ENCODE measurements at regions not wholly inside any gene's neighbourhood (a gene's known extent, or its start where the extent isn't known, plus 50 kb on each side); places are given as distances from the start of the nearest gene placed in this dataset.
A peak's percentile ranks its signal among the peaks of the same experiment; 100 is the strongest.

GRCh38 chr21:35204850-35205541, 155.9 kb upstream of the RUNX1 start:
- TF ChIP-seq CTCF (conservative IDR thresholded peaks at IDR 0.05), result peak; percentile 38; the same call in 2 of the 3 replicates
- no peaks in the 10 kb centered on the region for H3K36me3 Mint-ChIP-seq (ENCODE audit: insufficient read depth in 1 of 3, low read depth in 3 of 3)
- no peak overlapping the region for H2BK15ac ChIP-seq (ENCODE audit: low read depth, low read length)
- no peak overlapping the region for H2BK12ac ChIP-seq (ENCODE audit: insufficient read length, low read depth, low read length)
- H4K91ac ChIP-seq (ENCODE audit: insufficient read length, low read depth, low read length), result no peak overlapping the region
- H3K27me3 ChIP-seq (ENCODE audit: insufficient read depth, low read length), result no peaks in the 10 kb centered on the region
- no peaks in the 10 kb centered on the region for H3K9me3 Mint-ChIP-seq
- H2AK5ac ChIP-seq (ENCODE audit: insufficient read length, low read length), result no peak overlapping the region
- H2BK5ac ChIP-seq (ENCODE audit: insufficient read length, low read length), result no peak overlapping the region
- no peak for DNase-seq
- H3K23ac ChIP-seq (ENCODE audit: insufficient read length, low read depth, low read length), result no peak overlapping the region
- H3K27ac Mint-ChIP-seq, result peak overlapping the region in 1 of 3 experiments; percentile 41; a peak in 1 of 7 replicates
- no peak overlapping the region for H2BK20ac ChIP-seq (ENCODE audit: low read depth, low read length, poor library complexity, severe bottlenecking)
- peaks cover 12 to 17% of the 10 kb centered on the region in 2 experiments for H3K4me1 Mint-ChIP-seq
- no peak overlapping the region for H2AFZ ChIP-seq (ENCODE audit: low read length)
- no peaks in the 10 kb centered on the region for H3K4me1 ChIP-seq (ENCODE audit: insufficient read depth, low read length)
- H3K9me3 ChIP-seq (ENCODE audit: control insufficient read depth, low read depth, low read length), result no peaks in the 10 kb centered on the region
- WGBS (ENCODE audit: extremely low coverage, insufficient read length, low lambda C conversion rate), result no CpG with 5 or more reads among the region's 19 CpGs
- no peaks in the 10 kb centered on the region for H3K79me2 ChIP-seq (ENCODE audit: insufficient read depth, low read length)
- H3K4me3 Mint-ChIP-seq, result no peak overlapping the region
- H3K9ac ChIP-seq (ENCODE audit: extremely low read depth, insufficient read length, low read length), result no peak overlapping the region
- no peak overlapping the region for H3K27ac ChIP-seq (ENCODE audit: insufficient read length, low read depth, low read length)
- H4K20me1 ChIP-seq (ENCODE audit: control insufficient read depth, insufficient read depth, insufficient read length), result no peaks in the 10 kb centered on the region
- no peak overlapping the region for H3K56ac ChIP-seq (ENCODE audit: insufficient read length, low read depth, low read length)
- H2BK120ac ChIP-seq (ENCODE audit: low read depth, low read length, poor library complexity, severe bottlenecking), result no peak overlapping the region
- no peak overlapping the region for H3K14ac ChIP-seq (ENCODE audit: insufficient read depth, low read length)
- H3K27me3 Mint-ChIP-seq (ENCODE audit: low read depth), result no peaks in the 10 kb centered on the region
- H3K18ac ChIP-seq (ENCODE audit: insufficient read length, low read depth, low read length), result no peak overlapping the region
- no peaks in the 10 kb centered on the region for H3K79me1 ChIP-seq (ENCODE audit: insufficient read depth, low read depth, low read length, poor library complexity, severe bottlenecking)
- no peaks in the 10 kb centered on the region for H3K23me2 ChIP-seq (ENCODE audit: insufficient read length, low read depth, low read length, poor library complexity, severe bottlenecking)
- no peak overlapping the region for H4K8ac ChIP-seq (replicated peaks; ENCODE audit: insufficient read length, low read depth, low read length)
- H3T11ph ChIP-seq (ENCODE audit: low read length), result no peak overlapping the region
- no peak overlapping the region for H3K4ac ChIP-seq (ENCODE audit: low read depth, low read length)
- H3K4me2 ChIP-seq (ENCODE audit: insufficient read depth, insufficient read length, low read length), result no peak overlapping the region
- H4K5ac ChIP-seq (ENCODE audit: insufficient read length, low read depth, low read length), result no peak overlapping the region

Data from H9 (cell line).